Choroid plexus epithelial cell (primary cell): ENCODE measurements at regions not wholly inside any gene's neighbourhood (a gene's known extent, or its start where the extent isn't known, plus 50 kb on each side); places are given as distances from the start of the nearest gene placed in this dataset.

ENCODE experiments used
- DNase-seq: peaks from one replicate; pipeline ENCODE4 v3.0.0-alpha.2; 2010; ENCODE audit warnings: low read depth
- H3K4me3 ChIP-seq: 2 replicates; pipeline ENCODE4 v1.5.1; 2011; ENCODE audit warnings: low read depth, mild to moderate bottlenecking, control low read depth, low read length, moderate library complexity
- TF ChIP-seq, protein P1 (sequence below): conservative IDR thresholded peaks from 2 replicates; pipeline ENCODE4 v1.5.1; 2011; ENCODE audit warnings: low read depth, mild to moderate bottlenecking, control low read depth, inconsistent platforms, low read length, moderate library complexity

DNA sequence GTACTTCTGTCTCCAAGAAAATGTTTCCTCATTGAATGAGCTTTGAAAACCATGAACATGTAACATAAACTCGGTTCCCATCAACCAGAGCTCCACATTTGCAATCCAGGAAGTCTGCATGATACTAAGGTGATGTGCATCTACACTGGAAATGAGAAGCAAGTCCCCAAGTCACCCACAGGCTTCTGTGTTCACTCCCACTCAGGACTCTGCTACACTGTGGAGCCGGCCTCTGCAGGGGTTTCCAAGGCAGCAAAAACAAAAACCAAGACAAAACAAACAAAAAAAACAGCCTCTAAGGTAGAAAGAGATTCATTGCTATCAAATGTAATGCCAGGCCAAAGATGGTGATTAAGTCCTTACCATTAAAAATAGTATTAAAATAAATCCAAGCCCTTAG lies 593.7 kb downstream of the IRX1 start:
- no peak overlapping the region for H3K4me3 ChIP-seq
- no peak for DNase-seq
- TF ChIP-seq, protein P1, sequence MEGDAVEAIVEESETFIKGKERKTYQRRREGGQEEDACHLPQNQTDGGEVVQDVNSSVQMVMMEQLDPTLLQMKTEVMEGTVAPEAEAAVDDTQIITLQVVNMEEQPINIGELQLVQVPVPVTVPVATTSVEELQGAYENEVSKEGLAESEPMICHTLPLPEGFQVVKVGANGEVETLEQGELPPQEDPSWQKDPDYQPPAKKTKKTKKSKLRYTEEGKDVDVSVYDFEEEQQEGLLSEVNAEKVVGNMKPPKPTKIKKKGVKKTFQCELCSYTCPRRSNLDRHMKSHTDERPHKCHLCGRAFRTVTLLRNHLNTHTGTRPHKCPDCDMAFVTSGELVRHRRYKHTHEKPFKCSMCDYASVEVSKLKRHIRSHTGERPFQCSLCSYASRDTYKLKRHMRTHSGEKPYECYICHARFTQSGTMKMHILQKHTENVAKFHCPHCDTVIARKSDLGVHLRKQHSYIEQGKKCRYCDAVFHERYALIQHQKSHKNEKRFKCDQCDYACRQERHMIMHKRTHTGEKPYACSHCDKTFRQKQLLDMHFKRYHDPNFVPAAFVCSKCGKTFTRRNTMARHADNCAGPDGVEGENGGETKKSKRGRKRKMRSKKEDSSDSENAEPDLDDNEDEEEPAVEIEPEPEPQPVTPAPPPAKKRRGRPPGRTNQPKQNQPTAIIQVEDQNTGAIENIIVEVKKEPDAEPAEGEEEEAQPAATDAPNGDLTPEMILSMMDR: no peak

DNA sequence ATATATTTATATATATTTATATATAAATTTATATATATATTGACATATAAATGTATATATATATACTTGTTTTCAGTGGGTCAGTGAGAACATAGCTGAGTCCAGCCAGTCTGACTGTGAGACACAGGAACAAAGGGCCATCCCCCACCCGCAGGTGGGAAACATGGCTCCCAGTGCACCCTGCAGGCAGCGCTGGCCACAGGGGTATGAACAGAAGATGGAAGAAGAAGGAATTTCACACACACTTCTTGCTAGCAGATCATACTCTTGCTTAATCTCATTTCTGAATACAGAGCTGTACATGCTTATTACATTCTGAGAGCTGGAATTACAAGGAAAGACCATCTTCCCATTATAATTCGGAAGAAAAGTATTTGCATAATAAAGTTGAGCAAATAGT lies 595.4 kb downstream of the IRX1 start:
- DNase-seq: no peak
- H3K4me3 ChIP-seq: no peak overlapping the region
- TF ChIP-seq, protein P1: no peak

DNA sequence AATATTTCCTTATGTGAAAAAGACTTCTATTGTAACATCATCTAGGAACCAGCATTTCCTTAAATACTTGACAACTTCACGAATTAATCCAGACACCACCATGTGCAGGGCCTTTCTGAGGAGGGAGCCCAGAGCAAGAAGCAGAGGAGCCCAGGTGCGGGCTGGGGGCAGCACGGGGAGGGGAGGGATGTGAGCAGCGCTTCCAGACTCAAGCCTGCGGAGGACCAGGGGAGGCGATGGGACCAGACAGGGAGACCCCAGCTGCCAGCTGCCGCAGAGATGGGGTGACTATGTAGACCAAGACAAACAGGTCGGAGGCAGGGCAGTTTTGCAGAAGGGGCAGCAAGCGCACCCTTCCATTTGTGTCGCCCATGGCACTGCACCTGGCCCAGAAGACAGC lies 596.1 kb downstream of the IRX1 start:
- DNase-seq: no peak
- no peak overlapping the region for H3K4me3 ChIP-seq
- TF ChIP-seq, protein P1: no peak

DNA sequence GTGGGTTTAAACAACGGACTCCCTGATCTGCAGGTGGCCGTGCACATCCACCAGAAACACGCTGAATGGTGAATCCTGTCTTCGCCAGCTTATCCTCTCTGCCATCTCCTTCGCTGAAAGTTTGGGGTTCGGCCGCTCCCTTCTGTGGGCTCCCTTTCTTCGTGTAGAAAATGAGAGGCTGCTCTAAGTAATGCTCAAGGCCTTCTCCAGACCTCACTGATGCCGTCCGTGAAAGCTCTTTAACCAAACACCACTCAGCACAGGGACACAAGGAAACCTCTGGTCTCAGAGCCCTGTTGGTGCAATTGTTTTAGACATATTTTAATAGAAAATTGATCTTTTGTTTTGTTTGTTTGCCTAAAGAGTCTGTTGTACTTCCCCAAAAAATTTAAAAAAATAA lies 596.5 kb downstream of the IRX1 start:
- DNase-seq: no peak
- H3K4me3 ChIP-seq: no peak overlapping the region
- TF ChIP-seq, protein P1: no peak

DNA sequence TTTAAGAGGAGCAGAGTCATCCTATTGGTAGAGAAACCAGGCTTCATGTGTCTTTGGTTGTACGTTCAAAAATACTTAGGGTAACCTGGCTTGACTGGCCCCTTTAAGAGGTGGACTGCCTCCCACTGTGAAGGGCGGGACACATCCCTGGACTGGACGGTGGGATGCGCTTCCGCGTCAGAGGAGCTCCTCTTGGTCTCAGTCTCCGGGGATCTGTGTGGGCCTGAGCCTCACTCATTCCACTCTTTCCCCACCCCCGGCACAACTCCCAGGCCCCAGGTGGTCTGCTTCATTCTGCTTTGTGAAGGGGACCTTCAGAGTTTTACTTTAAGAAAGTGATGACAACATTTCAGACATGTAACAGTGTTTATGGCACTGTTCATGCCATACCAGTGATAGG lies 601.1 kb downstream of the IRX1 start:
- no peak overlapping the region for H3K4me3 ChIP-seq
- no peak for DNase-seq
- TF ChIP-seq, protein P1: no peak

DNA sequence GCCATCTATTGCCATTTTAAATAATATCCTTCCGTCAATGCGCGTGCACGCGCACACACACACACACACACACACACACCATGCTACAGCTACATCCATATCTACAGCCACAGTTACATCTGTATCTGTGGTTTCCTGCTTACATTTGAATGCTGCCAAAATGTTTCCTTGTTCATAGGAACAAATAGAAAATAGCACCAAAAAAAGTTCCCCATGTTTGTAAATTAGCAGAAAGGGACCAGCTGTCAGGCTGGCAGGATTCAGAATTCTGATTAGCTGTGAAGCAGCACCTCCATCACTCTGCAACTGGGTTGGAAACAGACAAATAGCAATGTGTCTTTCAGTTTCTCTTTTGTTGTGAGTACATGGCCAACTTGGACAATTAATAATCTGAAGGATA lies 601.5 kb downstream of the IRX1 start:
- no peak for DNase-seq
- TF ChIP-seq, protein P1: no peak
- H3K4me3 ChIP-seq: no peak overlapping the region

DNA sequence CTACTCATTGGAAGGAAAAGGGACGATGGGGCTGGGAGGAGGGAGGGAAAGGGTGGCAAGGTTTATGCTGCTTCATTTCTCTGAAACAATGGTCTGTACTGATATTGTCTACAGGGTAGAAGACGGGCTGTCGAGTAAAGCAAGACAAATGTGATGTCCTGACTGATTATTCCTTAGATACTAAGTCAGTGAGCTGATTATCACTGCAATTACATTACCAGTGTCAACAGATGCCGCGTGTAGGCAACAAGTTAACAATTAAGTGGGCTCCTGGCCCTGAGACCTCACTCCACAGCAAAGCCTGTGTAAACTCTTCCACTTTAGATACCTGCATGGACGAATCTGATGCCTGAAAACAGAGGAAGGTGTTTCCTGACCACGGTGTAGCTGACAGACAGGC lies 602.8 kb downstream of the IRX1 start:
- TF ChIP-seq, protein P1: no peak
- no peak for DNase-seq
- H3K4me3 ChIP-seq: no peak overlapping the region
